Panc1 (cell line): ENCODE measurements at regions not wholly inside any gene's neighbourhood (a gene's known extent, or its start where the extent isn't known, plus 50 kb on each side); places are given as distances from the start of the nearest gene placed in this dataset.

Experiments used
- POLR2AphosphoS5 ChIP-seq: IDR thresholded peaks from 2 replicates; pipeline ENCODE4 v1.6.1; 2012; ENCODE audit warnings: mild to moderate bottlenecking, low read depth, low read length, moderate library complexity
- SIN3A ChIP-seq: IDR thresholded peaks from 2 replicates; pipeline ENCODE4 v1.6.1; 2012; ENCODE audit warnings: low read depth, mild to moderate bottlenecking, low read length, moderate library complexity, borderline replicate concordance; ENCODE audit not compliant: insufficient read depth
- TF ChIP-seq, protein P1 (sequence below): fragments of 450-650 bp; IDR thresholded peaks from 2 replicates; pipeline ENCODE4 v1.5.1; 2017; ENCODE audit warnings: mild to moderate bottlenecking
- TF ChIP-seq, protein P2 (sequence below), 2 experiments: IDR thresholded peaks; 2 replicates each; pipeline ENCODE4 v1.6.1; 2011 to 2012; ENCODE audit warnings: low read depth in 2 of 2, control low read depth in 1 of 2, low read length in 1 of 2, mild to moderate bottlenecking in 1 of 2, moderate library complexity in 1 of 2; ENCODE audit not compliant: insufficient read depth in 1 of 2

DNA sequence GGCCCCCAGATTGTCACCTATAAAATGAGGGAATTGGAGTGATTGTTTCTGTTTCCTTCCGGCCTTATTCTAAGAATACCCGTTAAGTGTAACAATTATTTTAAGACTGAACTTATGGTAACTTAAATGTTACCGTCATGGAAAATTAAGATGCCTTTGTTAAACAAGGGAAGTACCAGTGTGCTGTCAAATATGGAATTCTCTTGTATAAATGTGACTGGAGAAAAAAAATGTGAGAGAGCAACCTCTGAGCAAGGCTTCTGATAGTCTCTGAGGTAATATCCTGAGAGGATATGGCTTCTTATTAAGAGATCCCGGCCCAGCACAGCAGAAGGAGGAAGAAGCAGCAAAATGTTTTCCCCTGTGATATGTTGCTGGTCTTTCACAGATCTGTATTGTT, 480.7 kb upstream of the ADAMTS9 start:
- TF ChIP-seq, protein P1, sequence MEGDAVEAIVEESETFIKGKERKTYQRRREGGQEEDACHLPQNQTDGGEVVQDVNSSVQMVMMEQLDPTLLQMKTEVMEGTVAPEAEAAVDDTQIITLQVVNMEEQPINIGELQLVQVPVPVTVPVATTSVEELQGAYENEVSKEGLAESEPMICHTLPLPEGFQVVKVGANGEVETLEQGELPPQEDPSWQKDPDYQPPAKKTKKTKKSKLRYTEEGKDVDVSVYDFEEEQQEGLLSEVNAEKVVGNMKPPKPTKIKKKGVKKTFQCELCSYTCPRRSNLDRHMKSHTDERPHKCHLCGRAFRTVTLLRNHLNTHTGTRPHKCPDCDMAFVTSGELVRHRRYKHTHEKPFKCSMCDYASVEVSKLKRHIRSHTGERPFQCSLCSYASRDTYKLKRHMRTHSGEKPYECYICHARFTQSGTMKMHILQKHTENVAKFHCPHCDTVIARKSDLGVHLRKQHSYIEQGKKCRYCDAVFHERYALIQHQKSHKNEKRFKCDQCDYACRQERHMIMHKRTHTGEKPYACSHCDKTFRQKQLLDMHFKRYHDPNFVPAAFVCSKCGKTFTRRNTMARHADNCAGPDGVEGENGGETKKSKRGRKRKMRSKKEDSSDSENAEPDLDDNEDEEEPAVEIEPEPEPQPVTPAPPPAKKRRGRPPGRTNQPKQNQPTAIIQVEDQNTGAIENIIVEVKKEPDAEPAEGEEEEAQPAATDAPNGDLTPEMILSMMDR, result no peak
- TF ChIP-seq, protein P2, sequence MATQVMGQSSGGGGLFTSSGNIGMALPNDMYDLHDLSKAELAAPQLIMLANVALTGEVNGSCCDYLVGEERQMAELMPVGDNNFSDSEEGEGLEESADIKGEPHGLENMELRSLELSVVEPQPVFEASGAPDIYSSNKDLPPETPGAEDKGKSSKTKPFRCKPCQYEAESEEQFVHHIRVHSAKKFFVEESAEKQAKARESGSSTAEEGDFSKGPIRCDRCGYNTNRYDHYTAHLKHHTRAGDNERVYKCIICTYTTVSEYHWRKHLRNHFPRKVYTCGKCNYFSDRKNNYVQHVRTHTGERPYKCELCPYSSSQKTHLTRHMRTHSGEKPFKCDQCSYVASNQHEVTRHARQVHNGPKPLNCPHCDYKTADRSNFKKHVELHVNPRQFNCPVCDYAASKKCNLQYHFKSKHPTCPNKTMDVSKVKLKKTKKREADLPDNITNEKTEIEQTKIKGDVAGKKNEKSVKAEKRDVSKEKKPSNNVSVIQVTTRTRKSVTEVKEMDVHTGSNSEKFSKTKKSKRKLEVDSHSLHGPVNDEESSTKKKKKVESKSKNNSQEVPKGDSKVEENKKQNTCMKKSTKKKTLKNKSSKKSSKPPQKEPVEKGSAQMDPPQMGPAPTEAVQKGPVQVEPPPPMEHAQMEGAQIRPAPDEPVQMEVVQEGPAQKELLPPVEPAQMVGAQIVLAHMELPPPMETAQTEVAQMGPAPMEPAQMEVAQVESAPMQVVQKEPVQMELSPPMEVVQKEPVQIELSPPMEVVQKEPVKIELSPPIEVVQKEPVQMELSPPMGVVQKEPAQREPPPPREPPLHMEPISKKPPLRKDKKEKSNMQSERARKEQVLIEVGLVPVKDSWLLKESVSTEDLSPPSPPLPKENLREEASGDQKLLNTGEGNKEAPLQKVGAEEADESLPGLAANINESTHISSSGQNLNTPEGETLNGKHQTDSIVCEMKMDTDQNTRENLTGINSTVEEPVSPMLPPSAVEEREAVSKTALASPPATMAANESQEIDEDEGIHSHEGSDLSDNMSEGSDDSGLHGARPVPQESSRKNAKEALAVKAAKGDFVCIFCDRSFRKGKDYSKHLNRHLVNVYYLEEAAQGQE (IDR thresholded peaks at IDR 0.05; ENCODE audit: insufficient read depth in 1 of 2, low read depth in 2 of 2, low read length in 1 of 2), result no peak
- TF ChIP-seq SIN3A (no peak), POLR2AphosphoS5 (no peak)
